Left forelimb (tissue), 1 donor: ENCODE measurements at regions not wholly inside any gene's neighbourhood (a gene's known extent, or its start where the extent isn't known, plus 50 kb on each side); places are given as distances from the start of the nearest gene placed in this dataset.
"Not testable (repeated sequence)": the region's sequence is repeated elsewhere in the genome, so short reads cannot be mapped to it uniquely, and the experiment has no call there.

Experiments used
- DNase-seq: peaks from one replicate; pipeline ENCODE4 v3.0.0-alpha.2; 2018; ENCODE audit warnings: low spot score

DNA sequence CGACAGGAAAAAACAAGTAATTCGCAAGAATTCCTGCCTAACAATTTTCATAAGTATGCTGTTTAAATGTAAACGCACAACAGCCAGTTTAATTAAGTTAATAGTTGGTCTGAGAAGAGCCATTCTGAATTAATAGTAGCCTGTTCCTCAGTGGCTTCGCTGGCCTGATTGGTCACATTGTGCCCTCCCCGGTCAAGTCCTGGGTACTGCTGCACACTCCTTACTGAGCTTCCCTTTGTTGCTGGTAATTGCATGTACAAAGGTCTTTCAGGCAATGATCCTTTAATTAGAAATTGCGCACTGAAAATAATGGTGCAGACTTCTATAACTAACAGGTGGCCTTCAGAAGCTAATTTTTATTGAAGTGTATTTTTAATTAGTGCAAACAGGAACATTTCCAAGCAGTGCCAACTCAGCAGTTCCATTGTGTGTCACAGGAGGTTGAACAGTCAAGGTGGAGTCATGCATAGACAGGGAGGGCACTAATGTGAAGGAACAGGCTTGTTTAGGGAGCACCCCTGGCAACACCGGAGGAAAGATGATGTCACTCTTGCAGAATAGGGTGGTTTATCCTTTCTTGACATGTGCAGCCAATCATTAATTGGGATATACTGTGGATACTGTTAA, 92.6 kb upstream of the SLC22A23 start:
- no peak for DNase-seq

DNA sequence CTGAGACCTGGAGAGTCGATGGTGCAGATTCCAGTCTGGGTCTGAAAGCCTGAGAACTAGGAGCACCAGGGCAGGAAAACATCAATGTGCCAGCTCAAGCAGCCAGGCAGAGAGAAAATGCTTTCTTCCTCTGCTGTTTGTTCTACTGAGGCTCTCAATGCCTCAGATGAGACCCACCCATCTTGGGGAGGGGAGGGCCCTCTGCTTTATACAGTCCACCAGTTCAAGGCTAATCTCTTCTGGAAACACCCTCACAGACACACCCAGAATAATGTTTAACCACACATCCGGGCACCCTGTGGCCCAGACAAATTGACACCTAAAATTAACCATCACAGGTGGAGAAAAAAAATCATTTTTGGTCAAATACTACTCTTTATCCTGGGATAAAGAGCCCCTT, 89.3 kb upstream of the SLC22A23 start:
- DNase-seq: no peak

DNA sequence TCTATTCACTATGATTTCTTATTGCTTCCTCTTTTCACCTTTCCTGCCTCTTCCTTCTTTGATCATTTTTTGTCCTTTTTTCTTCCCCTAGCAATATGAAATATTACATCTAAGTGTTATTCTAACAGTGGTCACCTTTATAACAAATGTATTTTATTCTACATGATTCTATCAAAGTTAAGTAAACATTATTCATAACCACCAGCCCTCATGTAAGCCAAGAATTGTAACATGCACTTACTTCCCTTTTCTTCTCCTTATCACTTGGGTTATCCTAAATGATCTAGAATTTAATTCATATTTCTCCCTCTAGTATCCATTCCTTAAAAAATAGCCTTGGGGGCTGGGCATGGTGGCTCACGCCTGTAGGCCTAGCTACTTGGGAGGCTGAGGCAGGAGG, 88.3 kb upstream of the SLC22A23 start:
- no peak for DNase-seq

- no peak for DNase-seq
These were observed 85.3 kb upstream of the SLC22A23 start for GRCh38 chr6:3542032-3542640.

- DNase-seq: no peak
These were observed 84.2 kb upstream of the SLC22A23 start for GRCh38 chr6:3541006-3541585.

DNA sequence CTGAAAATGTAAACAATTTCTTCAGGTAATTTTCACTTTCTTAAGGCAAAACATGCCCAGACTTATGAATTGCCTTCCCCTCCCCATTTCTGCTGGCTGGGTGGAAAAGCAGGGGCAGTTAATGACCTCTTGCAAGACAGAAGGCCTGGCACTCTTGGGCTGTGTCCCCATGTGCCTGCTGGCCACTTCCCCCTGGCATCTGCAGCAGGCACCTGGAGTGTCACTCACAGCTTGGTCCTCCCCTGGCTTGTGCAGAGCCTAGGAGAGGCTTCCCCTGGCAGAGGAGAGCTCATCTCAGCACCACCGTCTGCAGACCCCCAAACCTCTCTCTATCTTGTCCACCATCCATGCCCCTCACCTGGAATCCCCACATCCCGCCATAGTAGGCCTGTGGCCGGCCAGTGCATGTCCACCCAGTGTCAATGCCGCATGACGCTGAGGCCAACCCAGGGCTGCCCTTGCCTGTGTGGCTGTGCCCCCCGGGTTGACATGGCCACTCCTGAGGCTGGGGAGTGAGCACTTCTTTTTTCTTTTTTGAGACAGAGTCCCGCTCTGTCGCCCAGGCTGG, 83.5 kb upstream of the SLC22A23 start:
- no peak for DNase-seq

DNA sequence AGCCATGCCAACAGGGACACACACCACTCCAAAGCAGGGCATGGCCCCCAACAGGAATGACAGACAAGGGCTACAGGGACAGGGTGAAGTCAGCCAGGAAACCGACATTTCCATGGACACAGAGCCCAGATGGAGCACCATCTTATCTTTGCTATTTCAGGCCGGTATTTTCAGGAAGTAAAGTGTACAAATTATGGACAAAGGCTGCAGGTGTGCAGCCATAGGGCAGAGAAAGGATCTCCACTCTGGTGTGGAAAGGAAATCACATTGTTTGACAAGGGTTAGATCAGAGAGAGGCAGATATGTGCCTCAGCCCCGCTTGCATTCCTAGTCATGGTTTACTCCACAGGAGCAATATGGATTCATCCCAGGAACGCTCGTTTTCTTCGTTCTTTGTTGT, 81.7 kb upstream of the SLC22A23 start:
- no peak for DNase-seq

GRCh38 chr6:3536901-3537300, 80.1 kb upstream of the SLC22A23 start:
- no peak for DNase-seq

GRCh38 chr6:3535776-3536435, 79.1 kb upstream of the SLC22A23 start:
- no peak for DNase-seq

- DNase-seq: peak; percentile 40
These were observed 78.4 kb upstream of the SLC22A23 start for GRCh38 chr6:3535033-3535775.

- no peak for DNase-seq
These were observed 77.7 kb upstream of the SLC22A23 start for GRCh38 chr6:3534599-3534998.

GRCh38 chr6:3533981-3534380, 77.1 kb upstream of the SLC22A23 start:
- no peak for DNase-seq

- no peak for DNase-seq
These were observed 75.6 kb upstream of the SLC22A23 start for GRCh38 chr6:3532296-3532916.

DNA sequence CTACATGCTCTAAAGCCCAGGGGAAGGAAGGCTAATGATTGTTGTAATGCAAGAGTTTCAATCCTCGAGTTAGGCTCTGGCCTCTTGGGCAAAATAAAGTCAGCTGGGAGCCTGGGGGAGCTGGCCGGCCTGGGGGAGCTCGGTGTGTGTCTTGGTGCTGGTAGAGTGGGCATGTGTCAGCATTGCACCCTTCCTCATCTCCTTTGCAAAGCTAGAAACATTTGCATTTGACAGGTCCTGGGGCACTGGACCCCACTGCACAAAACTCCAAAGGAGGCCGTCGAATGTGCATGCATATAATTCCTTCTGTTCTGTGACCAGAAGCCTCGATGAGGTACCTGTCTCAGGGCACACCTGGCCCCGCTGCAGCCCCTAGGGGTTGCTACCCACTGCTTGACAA, 74.6 kb upstream of the SLC22A23 start:
- no peak for DNase-seq

DNA sequence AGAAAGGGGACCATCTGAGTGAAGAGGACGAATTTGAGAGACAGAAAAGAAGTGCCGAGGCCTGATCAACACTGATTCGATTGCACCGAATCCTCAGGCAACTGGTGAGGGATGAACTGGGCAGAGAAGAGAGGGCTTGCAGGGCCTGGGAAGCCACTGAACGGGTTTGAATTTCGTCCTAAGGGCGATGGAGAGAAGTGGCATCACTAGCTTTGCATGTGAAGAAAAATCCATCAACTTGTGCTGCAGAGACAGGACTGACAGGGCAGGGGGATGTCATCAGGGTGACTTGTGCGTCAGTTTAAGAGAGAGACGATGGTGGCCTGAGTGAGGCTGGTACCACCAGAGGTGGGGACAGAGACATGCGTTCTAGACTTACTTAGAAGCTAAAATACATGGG, 73.7 kb upstream of the SLC22A23 start:
- DNase-seq: no peak

GRCh38 chr6:3529721-3530120, 72.9 kb upstream of the SLC22A23 start:
- no peak for DNase-seq

DNA sequence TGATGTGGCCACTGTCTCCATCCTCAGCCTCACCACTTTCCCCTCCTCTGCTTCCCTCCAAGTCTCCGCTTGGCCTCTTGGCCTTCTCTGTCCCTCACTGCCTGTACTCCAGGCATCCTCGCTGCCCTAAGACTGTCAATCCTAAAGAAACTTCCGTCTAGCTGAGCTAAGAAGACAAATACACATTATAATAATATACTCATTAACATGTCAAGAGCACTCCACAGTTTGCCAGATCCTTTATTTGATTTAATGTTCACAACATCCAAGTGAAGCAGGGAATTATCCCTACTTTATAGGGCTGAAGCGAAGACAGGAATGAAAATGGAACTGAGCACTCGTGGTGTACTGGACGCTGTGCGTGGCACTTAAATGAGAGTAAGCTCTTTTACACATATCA, 72.4 kb upstream of the SLC22A23 start:
- DNase-seq: no peak

DNA sequence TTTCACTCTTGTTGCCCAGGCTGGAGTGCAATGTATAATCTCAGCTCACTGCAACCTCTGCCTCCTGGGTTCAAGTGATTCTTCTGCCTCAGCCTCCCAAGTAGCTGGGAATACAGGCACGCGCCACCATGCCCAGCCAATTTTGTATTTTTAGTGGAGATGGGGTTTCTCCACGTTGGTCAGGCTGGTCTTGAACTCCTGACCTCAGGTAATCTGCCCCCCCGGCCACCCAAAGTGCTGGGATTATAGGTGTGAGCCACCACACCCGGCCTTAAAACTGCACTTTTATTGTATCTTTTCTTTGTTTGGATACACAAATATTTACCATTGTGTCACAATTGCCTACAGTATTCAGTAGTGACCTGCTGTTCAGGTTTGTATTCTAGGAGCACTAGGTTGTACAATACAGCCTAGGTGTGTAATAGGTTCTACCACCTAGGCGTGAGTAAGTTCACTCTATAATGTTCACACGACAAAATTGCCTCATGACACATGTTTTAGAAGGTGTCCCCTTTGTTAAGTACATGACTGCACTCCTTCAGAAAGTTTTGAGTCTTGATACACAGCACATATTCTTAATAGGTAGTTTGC, 71.3 kb upstream of the SLC22A23 start:
- DNase-seq: not testable (repeated sequence)

GRCh38 chr6:3527651-3527977, 70.8 kb upstream of the SLC22A23 start:
- DNase-seq: no peak

- DNase-seq: peak; percentile 37
These were observed 70.3 kb upstream of the SLC22A23 start for GRCh38 chr6:3526962-3527650.

DNA sequence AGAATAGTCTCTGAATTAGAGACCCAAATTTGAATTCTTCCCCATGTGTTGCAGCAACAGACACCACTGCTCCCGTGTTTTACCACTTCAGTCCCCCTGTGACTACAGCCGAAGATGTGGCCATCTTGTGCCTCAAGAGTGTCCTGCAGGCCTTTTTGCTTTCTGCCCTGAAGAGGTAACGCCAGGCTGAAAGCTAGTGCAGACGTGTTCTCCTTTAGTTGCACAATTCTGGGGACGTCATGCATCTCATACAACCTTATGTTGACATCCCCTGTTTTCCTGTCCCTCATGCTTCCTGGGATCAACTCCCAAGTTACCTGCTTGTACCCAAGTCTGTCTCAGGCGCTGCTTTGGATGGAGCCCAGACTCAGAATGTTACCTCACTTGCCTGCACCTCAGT, 69.1 kb upstream of the SLC22A23 start:
- DNase-seq: no peak
